NCI-H226 (cell line): ENCODE measurements at regions not wholly inside any gene's neighbourhood (a gene's known extent, or its start where the extent isn't known, plus 50 kb on each side); places are given as distances from the start of the nearest gene placed in this dataset.
A peak's percentile ranks its signal among the peaks of the same experiment; 100 is the strongest.

Experiments used
- DNase-seq: peaks from one replicate; pipeline ENCODE4 v3.0.0-alpha.2; 2015

GRCh38 chr13:40151673-40152072 is 496.2 kb downstream of the COG6 start:
- no peak for DNase-seq

- DNase-seq, result peak; percentile 53
Observed at GRCh38 chr13:40152145-40152544, 496.7 kb downstream of the COG6 start.

GRCh38 chr13:40152922-40153321 is 497.5 kb downstream of the COG6 start:
- no peak for DNase-seq

- no peak for DNase-seq
Observed at GRCh38 chr13:40153516-40153915, 498.1 kb downstream of the COG6 start.

GRCh38 chr13:40155201-40155600 is 499.7 kb downstream of the COG6 start:
- no peak for DNase-seq

GRCh38 chr13:40158218-40158617 is 502.8 kb downstream of the COG6 start:
- DNase-seq, result peak; percentile 53

- no peak for DNase-seq
Observed at GRCh38 chr13:40158757-40159156, 503.3 kb downstream of the COG6 start.

DNA sequence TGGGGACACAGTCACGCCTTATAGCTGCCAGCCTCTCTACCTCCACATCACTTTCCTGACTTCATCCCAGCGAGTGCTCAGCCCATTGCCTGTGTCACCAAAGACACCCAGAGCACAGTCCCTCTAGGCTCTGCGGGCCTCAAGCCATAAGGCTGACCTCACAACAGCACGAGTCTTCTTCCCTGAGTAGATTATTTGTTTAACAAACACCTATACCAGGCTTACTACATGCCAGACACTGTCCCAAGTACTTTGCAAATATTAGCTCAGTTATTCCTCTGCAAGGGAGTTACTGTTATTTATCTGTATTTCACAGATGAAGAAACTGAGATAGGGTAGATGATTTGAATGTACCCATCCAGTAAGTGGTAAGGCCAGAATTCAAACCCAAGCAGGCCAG is 504.3 kb downstream of the COG6 start:
- DNase-seq, result no peak

DNA sequence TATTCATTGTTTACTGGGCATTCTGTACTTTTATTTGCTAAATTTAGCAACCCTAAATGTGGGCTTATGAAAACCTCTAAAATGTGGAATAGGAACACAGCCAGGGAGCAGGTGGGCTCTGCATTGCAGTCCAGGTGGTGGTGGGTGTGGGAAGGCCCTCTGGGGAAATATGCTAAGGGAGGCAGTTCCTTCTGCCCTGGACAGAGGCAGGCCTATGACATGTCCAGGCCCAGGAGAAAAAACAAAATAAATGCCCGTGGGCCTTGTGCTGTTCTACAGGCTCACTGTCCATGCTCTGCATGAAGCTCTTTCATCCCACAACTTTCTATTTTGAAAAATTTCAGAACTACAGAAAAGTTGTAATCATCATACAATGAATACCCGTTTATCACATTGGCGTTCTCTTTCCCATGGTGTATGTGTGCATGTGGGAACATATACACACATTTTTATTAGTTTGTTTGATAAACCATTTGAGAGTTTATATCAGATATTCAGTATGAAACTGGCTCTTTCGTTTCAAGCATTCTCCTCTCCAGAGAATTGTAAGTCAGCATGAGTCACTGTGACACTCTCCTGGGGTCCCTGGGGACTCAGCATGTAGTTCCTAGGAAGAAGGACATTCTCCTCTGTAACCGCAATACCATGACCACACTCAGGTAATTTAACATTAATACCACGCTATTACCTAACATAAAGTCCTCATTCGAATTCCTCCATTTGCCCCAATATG is 505.3 kb downstream of the COG6 start:
- no peak for DNase-seq

- DNase-seq, result no peak
Observed at GRCh38 chr13:40161351-40161810, 505.1 kb downstream of the FOXO1 start.

DNA sequence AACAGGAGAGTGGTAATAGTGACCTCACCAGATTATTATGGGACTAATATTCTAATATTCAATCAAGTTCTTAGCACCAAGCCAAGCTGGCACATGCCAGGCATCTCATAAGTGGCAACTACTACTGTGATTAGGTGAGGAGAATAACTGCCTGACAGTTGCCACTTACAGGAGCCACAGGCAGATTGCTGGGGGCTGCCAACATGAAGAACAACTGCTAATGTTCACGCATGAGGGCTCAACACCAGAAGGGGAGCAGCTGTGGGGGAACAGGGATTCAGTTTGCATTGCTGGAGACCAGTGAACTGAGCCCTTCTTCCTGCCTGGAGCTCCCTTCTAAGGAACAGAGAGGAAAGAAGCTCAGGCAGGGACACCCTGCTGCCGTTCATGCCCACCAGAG is 504.5 kb downstream of the FOXO1 start:
- no peak for DNase-seq

DNA sequence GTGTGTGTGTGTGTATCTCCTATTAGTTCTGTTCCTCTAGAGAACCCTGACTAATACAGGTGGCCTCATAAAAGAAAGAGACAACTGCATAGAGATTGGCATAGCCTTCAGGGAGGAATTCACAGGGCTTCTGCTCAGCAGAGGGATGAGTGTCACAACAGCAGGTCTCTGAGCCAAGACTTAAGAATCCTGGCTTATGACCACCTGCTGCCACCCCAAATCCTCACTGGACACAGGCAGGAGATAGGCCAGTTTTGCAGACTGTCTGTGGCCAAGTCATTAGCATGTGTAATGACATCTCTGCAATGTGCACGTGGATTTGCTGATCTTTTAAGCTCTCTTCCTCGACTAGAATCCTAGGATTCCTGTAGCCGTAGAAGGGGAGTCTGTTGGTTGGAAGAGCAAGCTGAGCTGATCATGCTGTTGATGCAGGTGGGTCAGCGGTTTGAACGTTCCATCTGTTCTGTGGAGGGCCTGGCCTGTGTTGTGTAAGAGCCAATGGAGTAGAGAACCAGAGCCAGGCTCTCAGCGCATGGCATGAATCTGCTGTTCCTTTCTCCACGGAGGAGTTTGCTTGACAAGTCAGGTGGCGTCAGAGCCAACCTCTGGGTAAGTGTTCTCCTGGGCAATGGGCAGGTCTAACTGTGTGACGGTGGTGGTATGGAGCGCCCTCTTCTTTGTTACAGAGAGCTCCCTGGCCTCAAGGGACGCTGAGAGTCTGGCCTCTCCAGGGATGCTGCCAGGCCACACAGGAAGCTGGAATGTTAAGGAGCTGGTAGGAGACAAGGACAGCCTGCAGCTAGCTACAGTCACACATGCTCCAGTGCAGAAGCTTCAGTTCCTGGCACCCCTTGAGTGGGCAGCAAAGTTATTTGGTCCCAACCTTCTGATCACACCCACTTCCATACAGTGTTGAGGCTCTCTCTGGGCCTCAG is 503.1 kb downstream of the FOXO1 start:
- DNase-seq, result no peak

DNA sequence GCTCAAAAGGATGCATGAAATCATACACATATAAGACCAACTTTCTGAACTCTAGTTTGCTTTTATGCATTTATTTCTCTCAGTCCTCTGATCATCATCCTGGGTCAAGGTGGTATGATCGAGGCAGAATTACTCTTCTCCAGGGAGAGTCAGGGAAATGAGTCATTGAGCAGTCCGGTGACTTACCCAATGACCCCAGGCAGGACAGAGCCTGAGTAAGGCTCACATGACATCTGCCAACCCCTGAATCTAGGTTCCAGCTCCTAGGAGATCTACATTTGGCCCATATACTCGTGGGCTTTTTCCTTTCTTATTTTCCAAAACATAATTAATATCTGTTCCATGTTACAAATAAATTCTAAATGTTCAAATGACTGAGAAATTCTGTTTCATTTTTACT is 502.3 kb downstream of the FOXO1 start:
- no peak for DNase-seq

DNA sequence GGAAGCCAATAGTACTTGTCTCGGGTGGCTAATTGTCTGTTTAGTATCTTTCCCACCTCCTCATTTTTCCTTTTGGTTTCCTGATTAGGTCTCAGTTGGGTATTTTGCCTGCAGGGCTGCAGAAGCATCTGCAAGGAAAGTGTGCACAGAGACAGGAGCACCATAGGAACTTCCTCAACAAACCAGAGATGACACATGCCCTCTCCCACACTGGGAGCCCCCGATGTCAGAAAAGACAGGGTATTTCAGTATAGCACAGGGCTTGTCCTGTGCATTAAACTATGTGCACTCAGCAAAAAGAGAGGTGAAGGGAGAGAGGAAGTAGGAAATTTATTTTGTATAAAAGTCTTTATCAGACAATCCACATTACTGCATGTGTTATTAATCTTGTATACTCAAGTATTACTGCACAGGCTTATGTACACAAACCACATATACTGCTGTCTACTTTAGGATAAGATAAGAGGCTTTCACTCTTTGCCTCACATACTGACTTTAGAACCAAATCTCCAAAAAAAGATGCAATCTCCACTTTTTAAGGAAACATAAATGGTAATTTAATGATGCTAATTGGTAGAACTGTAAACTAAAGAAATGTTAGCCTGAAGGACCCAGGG is 501.0 kb downstream of the FOXO1 start:
- no peak for DNase-seq

DNA sequence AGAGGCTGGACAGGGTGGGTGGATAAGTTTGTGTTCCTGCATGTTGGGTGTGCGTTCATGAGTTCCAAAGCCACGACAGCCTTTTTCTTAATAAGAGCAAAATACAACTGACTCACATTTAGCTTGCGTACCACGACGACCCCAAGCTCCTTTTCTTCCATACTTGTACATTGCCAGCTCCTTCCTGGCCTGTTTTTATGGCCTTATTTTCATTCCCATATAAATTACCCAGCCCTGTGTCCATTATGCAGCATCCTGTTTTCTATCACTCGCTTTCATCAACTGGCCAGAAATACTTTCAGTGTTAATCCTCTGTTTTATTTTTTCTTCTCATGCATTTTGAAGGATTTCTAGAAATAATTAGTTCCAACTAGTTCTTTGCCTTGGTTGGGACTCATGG is 499.1 kb downstream of the FOXO1 start:
- no peak for DNase-seq

DNA sequence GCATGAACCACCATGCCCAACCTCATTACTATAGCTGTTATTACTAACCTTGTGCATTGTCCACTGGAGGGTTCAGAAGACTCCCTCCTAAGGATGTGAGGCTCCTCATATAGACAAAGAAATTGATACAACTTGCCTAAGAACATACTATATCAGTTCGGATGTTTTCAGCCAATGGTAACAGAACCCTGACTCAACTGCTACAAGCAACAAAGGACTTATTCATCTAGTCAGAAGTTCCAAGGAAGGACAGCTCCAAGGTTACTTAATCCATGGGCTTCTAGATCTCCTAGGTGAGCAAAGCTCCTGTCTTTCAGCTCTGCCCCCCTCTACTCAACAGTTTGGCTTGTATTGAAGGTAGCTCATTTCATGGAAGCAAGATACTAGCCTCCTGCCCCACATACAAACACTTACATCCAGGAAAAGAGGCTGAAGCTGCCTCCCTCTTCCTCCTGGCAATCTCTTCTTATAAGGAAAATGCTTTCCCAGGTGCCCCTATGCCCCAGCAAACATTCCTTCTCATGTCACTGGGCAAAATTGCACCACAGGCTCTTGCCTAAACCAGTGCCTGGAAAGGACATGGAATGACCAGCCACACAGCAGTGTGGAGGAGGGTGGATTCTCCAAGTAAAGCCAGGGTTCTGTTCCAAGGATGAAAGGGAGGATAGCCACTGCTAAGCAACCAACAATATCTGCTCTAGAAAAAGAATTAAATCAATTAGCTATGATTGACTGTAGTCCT is 497.8 kb downstream of the FOXO1 start:
- no peak for DNase-seq

DNA sequence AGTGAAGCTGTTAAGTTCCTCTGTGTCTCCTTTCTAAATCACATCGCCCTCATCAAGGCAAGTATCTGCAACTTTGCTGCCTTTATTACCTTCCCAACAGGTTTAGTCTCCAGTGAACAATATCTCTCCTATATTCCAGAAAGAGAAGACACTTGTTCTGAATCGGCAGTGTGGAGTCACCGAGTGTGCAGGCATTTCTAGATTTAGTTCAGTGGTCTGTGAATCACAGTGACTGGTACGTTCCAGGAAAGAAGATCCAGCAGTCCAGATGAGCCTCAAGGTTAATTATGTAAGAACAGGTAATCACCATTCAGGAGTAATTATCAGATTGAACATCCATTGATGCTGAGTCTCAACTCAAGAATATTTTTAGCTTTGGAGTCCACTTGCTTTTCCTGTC is 497.0 kb downstream of the FOXO1 start:
- DNase-seq, result no peak

- no peak for DNase-seq
Observed at GRCh38 chr13:40170091-40170490, 496.4 kb downstream of the FOXO1 start.

DNA sequence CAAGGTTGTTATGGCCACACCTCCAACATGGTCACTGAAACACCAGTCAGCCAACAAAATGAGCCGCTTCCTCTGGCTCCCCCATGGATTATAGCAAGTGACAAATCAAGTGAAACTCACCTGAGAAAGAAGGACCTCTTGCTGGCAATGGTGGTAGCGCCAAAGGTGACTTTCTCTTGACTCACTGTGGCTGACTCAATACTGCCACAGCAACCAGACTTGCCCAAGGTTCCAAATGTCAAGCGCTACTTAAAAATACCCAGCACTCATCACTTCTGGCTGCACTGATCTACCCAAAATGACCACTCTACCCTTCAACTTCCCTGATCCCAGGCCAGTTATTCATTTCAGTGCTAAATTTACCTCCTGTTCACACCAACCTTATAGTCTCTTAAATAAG is 495.5 kb downstream of the FOXO1 start:
- no peak for DNase-seq

DNA sequence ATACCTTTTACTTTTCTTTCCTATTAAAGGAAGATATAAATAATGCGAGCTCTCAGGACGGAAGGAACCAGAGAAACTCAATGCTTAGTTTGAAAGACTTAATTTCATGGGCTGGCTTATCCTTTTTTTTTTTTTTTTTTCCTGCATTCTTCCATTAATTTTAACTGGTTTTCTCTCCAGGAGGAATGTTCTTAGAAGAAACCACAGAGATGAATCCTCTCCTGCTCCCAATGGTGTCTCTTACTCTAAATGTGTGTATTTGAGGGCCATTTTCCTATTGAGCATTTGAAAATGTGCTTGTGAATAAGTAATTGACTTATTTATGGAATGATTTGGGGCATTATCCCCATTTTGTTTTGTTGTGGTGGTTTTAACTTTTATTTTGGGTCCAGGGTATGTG is 494.9 kb downstream of the FOXO1 start:
- DNase-seq, result no peak

DNA sequence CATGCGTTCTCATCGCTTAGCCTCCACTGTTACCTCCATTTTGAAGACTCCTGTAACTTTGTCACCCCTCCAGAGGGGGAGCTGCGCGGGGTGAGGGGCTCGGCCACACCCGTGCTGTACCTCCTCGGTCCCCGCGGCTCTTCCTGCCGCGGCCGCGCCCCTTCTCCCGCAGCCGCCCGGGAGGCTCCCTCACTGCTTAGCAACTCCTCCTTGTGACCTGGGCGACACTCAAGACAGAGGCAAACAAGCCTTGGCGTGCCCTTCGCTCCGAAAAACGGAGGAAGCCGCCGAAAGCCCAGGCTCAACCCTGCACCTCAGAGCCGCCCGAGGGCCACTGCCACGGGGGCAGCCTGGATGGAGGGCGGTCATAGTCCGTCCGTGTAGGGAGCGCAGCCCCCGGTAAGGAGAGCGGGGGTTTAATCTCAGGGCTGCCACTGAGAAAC is 494.3 kb downstream of the FOXO1 start:
- no peak for DNase-seq

GRCh38 chr13:40172878-40173277 is 493.6 kb downstream of the FOXO1 start:
- no peak for DNase-seq

DNA sequence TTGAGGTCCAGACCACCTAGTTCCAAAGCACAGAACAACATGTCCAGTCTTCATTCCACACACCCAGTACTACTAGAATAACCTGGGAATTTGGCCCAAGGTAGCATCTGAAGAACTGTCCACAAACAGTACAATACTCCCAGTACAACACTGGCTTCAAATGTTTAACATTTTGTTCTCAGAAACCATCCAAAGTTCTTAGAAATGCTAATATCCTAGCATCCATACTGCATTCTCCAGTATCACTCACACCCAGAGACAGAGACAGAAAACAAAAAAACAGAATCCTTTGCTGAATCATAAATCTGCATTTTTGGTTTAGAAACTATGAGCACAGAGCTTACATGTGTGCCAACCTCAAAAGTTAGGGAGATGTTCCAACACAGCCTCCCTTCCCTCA is 490.8 kb downstream of the FOXO1 start:
- DNase-seq, result no peak
